ENCODE measurements at regions not wholly inside any gene's neighbourhood (a gene's known extent, or its start where the extent isn't known, plus 50 kb on each side); places are given as distances from the start of the nearest gene placed in this dataset.
"Not testable (repeated sequence)": the region's sequence is repeated elsewhere in the genome, so short reads cannot be mapped to it uniquely, and the experiment has no call there.

DNA sequence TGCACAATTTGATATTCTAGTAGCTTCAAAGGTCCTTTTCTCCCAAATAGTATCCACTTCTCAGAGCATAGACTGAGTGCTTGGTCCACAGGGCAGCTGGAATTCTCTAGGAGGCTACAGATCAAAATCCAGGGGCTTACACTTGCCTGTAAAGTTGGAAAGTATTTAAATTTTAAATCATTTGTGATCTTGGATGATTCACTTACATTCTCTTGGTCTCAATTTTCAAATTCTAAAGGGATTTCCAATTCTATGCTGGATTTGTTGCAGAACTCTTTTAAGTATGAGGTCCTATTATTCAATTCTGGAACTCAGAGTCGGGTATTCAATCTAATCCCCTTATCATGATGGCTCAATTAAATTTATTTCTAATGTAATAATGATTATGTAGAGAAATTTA is 492.3 kb downstream of the NYAP2 start:
- no peak for DNase-seq

DNA sequence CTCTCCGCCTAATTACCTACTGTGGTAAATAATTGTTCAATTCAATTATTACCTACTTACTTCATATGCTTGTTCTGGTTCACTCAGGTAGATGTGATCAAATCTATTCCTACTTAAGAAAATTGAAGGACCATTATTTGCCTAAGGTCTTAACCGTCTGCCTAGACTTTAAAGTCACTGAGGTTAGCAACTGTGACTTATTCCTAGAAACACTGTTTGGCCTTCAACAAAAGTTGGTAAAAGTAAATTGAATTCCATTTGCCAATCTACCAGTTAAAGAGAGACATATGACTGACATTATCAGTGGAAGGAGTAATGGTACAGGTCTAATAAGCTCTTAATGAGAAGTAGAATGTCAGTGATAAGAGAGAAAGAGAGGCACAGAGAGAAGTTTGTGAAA is 491.5 kb downstream of the NYAP2 start:
- no peak for DNase-seq

DNA sequence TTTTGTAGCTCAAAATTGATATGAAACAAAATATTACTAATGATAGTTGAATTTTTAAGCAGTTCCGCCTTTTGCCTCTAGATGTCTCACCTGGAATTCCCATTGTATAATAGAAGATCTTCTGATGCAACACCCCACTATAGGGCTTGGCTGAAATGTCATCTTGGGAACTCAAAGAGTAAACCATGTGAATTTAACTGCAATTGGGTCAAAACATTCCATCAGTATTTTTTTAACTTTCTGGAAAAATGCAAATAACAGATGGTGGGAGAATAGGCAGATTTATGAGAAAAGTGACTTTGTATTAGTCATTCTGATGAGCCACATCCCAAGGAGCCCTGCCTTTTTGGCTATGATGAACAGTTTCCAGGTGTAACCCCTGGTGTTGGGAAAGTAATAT is 489.9 kb downstream of the NYAP2 start:
- DNase-seq: no peak

GRCh38 chr2:225867071-225867470 is 467.6 kb downstream of the NYAP2 start:
- DNase-seq: no peak

DNA sequence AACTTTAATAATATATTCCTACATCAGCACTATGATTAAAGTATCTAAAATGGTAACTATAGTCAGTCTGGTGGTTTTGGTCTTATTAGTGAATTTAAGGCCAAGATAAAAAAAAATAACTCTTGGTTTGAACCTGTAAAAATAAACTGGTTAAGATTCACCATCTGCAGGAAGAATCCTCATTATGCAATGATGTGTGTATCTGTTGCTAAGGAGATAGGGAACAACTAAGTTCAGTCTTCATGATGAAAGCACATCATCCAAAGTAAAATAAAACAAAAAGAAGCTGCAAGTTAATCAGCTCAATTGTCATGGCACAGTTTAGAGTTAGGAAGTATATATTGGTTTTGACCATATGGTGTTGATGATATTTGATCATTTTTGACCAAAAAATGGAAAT is 466.0 kb downstream of the NYAP2 start:
- DNase-seq: no peak

DNA sequence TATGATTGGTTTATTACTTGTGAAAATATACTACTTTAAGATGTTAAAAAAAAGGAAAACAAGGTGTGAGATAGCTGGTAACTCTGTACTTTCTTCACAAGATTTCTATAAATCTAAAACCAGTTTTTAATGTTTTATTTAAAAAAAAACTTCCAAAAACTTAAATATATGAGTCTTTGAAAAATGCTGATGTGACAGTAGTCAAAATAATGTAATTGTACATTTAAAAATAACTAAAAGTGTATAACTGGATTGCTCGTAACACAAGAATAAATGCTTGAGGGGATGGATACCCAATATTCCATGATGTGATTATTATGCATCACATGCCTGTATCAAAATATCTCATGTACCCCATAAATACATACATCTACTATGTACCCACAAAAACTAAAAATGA is 464.9 kb downstream of the NYAP2 start:
- no peak for DNase-seq

- no peak for DNase-seq
Observed at GRCh38 chr2:225842939-225843338, 443.4 kb downstream of the NYAP2 start.

DNA sequence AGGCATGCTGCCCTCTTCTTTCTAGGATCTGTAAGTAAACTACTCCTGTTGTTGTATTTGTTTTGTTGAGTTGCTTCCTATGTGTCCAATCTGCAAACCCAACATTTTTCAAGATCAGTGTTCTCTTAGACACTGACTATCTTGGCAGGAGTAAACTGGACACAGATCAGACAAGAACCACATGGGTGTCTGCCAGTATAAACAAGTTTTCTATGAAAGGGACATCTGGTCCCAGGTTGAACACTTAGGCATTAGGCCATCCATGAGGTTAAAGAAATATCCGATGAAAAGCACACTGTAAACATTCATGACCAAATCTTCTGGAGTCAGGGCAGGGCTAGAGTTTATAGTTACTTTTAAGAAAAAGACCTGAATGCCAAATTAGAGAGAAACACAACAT is 441.8 kb downstream of the NYAP2 start:
- DNase-seq: no peak

GRCh38 chr2:225837328-225837727 is 437.8 kb downstream of the NYAP2 start:
- DNase-seq: no peak

DNA sequence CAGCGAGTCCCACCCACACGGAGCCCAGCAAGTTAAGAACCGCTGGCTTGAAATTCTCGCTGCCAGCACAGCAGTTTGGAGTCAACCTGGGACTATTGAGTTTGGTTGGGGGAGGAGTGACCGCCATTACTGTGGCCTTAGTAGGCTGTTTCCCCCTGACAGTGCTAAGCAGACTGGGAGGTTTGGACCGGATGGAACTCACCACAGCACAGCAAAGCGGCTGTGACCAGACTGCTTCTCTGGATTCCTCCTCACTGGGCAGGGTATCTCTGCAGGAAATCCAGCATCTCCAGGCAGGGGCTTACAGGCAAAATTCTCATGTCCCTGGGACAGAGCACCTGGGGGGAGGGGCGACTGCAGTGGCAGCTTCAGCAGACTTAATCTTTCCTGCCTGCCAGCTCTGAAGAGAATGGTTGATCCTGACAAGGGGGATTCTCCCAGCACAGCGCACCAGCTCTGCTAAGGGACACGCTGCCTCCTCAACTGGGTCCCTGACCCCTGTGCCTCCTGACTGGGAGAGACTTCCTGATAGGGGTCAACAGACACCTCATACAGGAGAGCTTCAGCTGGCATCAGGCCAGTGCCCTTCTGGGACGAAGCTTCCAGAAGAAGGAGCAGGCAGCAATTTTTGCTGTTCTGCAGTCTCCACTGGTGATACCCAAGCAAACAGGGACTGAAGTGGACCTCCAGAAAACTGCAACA is 425.4 kb downstream of the NYAP2 start:
- no peak for DNase-seq

DNA sequence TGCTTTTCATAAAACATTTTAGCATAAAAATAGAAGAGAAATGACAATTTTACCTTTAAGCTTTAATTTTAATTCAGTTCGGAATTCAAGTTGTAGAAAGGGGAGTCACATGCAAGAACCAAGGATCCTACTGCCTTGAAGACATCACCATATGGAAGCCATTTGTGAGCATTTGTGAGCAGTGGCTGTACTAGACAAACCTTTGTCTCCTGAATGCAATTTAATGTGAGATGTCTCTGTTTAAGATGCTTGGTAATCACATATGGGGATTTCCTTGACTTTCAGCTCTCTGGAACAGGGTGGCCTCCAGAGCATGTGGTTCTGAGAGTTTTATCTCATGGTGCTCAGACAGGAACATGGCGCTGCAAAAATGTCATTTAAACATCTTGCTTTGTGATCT is 421.8 kb downstream of the NYAP2 start:
- DNase-seq: no peak

DNA sequence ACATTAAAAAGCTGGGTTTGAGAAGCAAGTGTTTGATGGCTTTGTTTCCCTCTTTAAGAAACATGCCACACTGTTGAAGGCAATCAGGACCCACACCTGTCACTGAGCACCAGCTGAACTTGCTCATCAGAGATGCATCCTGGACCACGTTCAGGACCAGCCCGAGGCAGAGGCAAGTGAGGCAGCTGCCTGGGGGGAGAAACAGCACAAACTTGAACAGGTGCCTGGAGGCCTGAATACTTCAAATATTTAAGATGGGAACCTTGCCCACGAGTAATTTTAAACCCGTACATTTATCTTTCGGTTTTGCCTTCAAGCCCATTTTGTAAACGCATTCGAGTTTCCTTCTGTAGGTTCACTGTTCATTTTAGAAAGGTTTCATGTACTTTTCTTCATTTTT is 421.3 kb downstream of the NYAP2 start:
- no peak for DNase-seq

- DNase-seq: no peak
Observed at GRCh38 chr2:225814554-225814953, 415.0 kb downstream of the NYAP2 start.

- no peak for DNase-seq
Observed at GRCh38 chr2:225806105-225806504, 406.6 kb downstream of the NYAP2 start.

- not testable (repeated sequence) for DNase-seq
Observed at GRCh38 chr2:225802076-225802475, 402.6 kb downstream of the NYAP2 start.

DNA sequence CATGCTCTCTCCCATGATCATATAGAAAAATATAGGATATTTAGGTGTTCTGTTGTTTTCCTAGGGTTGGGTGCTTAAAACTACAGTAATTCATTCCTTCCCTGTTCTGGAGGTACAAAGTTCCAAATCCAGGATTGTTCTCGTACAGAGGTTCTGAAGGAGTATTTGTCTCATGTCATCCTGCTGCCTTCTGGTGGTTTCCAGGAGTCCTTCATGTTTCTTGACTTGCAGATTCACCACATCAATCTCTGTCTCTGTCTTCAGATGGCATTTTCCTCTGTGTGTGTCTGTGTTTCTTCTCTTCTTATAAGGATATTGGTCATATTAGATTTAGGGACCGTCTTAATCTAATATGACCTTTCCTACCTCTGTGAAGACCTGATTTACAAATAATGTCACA is 397.9 kb downstream of the NYAP2 start:
- DNase-seq: no peak

GRCh38 chr2:225794652-225795400 is 395.3 kb downstream of the NYAP2 start:
- DNase-seq: no peak

DNA sequence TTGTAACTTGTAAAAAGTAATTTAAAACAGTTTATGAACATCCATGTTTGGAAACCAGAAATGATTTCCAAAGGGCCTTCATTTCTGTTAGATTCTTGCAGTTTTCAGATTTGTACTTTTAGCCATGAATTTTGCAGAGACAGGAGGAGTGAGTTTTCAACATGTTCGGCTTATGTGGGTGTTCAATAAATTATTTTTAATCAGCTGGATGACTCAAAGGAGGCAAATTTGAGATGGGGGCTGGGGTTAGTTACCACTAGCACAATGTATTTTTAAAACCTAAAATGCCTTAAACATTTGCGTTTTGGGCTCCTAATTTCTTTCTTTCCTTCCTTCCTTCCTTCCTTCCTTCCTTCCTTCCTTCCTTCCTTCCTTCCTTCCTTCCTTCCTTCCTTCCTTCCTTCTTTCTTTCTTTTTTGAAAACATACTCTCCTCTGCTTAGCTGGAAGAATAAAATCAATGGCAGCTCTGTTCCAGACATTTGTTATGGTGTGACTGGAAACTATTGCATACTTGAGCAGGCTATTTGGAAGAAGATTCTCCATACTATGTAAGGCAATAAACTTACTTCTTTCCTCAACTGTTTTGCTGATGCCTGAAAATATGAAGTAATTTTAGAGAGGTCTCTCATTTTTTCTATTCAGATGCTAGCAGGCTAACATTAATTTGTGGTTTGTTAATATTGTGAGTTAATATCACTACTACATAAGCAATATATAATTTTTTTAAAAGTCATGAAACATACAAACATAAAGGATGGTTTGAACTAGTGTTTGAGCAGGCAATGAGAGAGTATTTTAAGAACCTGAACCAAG is 394.4 kb downstream of the NYAP2 start:
- DNase-seq: no peak

- no peak for DNase-seq
Observed at GRCh38 chr2:225788571-225789094, 389.1 kb downstream of the NYAP2 start.

DNA sequence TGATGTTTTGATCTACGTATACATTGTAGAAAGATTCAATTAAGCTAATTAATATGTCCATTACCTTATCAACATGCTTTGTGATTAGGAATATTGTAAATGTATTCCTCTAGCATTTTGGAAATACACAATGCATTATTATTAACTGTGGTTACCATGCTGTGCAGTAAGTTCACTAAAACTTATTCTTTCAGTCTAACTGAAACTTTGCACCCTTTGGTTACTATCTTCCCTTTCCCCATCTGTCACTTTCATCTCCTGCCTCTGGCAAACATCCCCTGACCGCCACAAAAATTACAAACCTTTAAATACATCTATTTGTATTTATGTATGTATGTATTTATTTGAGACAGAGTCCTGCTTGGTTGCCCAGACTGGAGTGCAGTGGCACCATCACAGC is 388.0 kb downstream of the NYAP2 start:
- no peak for DNase-seq

GRCh38 chr2:225781991-225782390 is 382.5 kb downstream of the NYAP2 start:
- no peak for DNase-seq

GRCh38 chr2:225781145-225781544 is 381.6 kb downstream of the NYAP2 start:
- DNase-seq: no peak

DNA sequence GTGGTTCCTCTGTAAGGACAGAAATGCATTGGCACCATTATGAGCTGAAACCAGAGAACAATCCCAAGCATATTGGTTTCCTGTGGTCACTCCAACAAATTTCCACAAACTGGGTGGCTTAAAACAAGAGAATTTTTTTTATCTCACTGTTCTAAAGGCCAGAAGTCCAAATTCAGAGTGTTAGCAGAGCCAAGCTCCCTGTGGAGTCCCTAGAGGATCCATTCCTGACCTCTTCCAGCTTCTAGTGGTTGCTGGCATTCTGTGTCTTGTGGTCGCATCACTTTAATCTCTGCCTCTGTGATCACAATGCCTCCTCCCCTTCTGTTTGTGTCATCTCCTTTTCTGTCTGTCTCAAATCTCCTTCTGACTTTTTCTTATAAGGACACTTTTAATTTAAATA is 380.3 kb downstream of the NYAP2 start:
- no peak for DNase-seq

- DNase-seq: no peak
Observed at GRCh38 chr2:225773148-225773547, 373.6 kb downstream of the NYAP2 start.

All from GDM1 (cell line).